ENCODE measurements at regions not wholly inside any gene's neighbourhood (a gene's known extent, or its start where the extent isn't known, plus 50 kb on each side); places are given as distances from the start of the nearest gene placed in this dataset.

- TF ChIP-seq CTCF (IDR thresholded peaks at IDR 0.05; ENCODE audit: low read depth, low read length): no peak
- no peak for TF ChIP-seq POLR2A (IDR thresholded peaks at IDR 0.05; ENCODE audit: extremely low read depth, insufficient read length)
- no peak for TF ChIP-seq MAX (IDR thresholded peaks at IDR 0.05; ENCODE audit: low read depth, low read length)
- no peak for TF ChIP-seq MYC (IDR thresholded peaks at IDR 0.05; ENCODE audit: low read depth, low read length)
Observed at GRCh38 chr1:102472520-102472919, 475.8 kb upstream of the OLFM3 start.

All from NB4 (cell line).